Keratinocyte (primary cell): ENCODE measurements at regions not wholly inside any gene's neighbourhood (a gene's known extent, or its start where the extent isn't known, plus 50 kb on each side); places are given as distances from the start of the nearest gene placed in this dataset.

Experiments
- DNase-seq: peaks from one replicate; pipeline ENCODE4 v3.0.0-alpha.2; 2011; ENCODE audit warnings: low read depth, missing footprints, low spot score
- FAIRE-seq: peaks from 2 replicates; lab custom pipeline; 2011; peaks lifted over from hg19 to GRCh38; lab: Jason Lieb, UNC
- H2AFZ ChIP-seq: 2 replicates; pipeline ENCODE4 v1.6.0; 2012; ENCODE audit warnings: low read length, control low read depth, inconsistent platforms; ENCODE audit not compliant: control insufficient read depth
- H3K27ac ChIP-seq: 2 replicates; pipeline ENCODE4 v1.5.1; 2011; ENCODE audit warnings: low read length; ENCODE audit not compliant: control insufficient read depth, insufficient read depth
- H3K27me3 ChIP-seq: 3 replicates; pipeline ENCODE4 v1.6.0; 2011; ENCODE audit warnings: low read length; ENCODE audit not compliant: control insufficient read depth, insufficient read depth; ENCODE audit errors: extremely low read depth
- H3K36me3 ChIP-seq, 2 experiments: 2 replicates in 1 of 2; 3 replicates in 1 of 2; pipeline ENCODE4 v1.5.1; 2011; ENCODE audit warnings: low read length in 2 of 2, mild to moderate bottlenecking in 1 of 2; ENCODE audit not compliant: control insufficient read depth in 2 of 2, insufficient read depth in 2 of 2; ENCODE audit errors: extremely low read depth in 1 of 2
- H3K4me1 ChIP-seq: 3 replicates; pipeline ENCODE4 v1.5.1; 2011; ENCODE audit warnings: low read length; ENCODE audit not compliant: control insufficient read depth, insufficient read depth; ENCODE audit errors: extremely low read depth
- H3K4me2 ChIP-seq: 3 replicates; pipeline ENCODE4 v1.6.0; 2011; ENCODE audit warnings: low read depth, low read length; ENCODE audit not compliant: control insufficient read depth, insufficient read depth; ENCODE audit errors: extremely low read depth
- H3K4me3 ChIP-seq, 3 experiments: fragments of 200-600 bp in 1 of 3; sonication (generic) in 1 of 3; 2 replicates in 2 of 3; 3 replicates in 1 of 3; pipeline ENCODE4 v1.5.1; 2011 to 2016; ENCODE audit warnings: low read length in 3 of 3, mild to moderate bottlenecking in 3 of 3, control low read depth in 2 of 3, inconsistent platforms in 1 of 3, low read depth in 1 of 3, mixed read lengths in 1 of 3, mixed run types in 1 of 3, moderate library complexity in 1 of 3; ENCODE audit not compliant: control insufficient read depth in 2 of 3, insufficient read depth in 2 of 3; ENCODE audit errors: extremely low read depth in 1 of 3
- H3K79me2 ChIP-seq: 2 replicates; pipeline ENCODE4 v1.6.0; 2012; ENCODE audit warnings: low read length; ENCODE audit not compliant: control insufficient read depth, insufficient read depth
- H3K9ac ChIP-seq: 3 replicates; pipeline ENCODE4 v1.6.0; 2011; ENCODE audit warnings: low read length; ENCODE audit not compliant: control insufficient read depth, insufficient read depth; ENCODE audit errors: extremely low read depth
- H3K9me1 ChIP-seq: 3 replicates; pipeline ENCODE4 v1.6.0; 2011; ENCODE audit warnings: low read length; ENCODE audit not compliant: control insufficient read depth, insufficient read depth; ENCODE audit errors: extremely low read depth
- H3K9me3 ChIP-seq: 2 replicates; pipeline ENCODE4 v1.5.1; 2012; ENCODE audit warnings: low read depth, low read length; ENCODE audit not compliant: control insufficient read depth
- H4K20me1 ChIP-seq: 3 replicates; pipeline ENCODE4 v1.6.0; 2011; ENCODE audit warnings: low read length; ENCODE audit not compliant: control insufficient read depth, insufficient read depth; ENCODE audit errors: extremely low read depth
- CTCF ChIP-seq, 3 experiments: IDR thresholded peaks in 1 of 3; conservative IDR thresholded peaks in 1 of 3; optimal IDR thresholded peaks in 1 of 3; 2 replicates in 2 of 3; 3 replicates in 1 of 3; pipeline versions ENCODE3 to v1.5.1; 2011; ENCODE audit warnings: low read length in 3 of 3, mild to moderate bottlenecking in 3 of 3, moderate library complexity in 2 of 3, control low read depth in 1 of 3, inconsistent platforms in 1 of 3; ENCODE audit not compliant: insufficient read depth in 2 of 3; ENCODE audit errors: extremely low read depth in 1 of 3
- EZH2 ChIP-seq: IDR thresholded peaks from one replicate; pipeline ENCODE4 v1.6.1; 2012; ENCODE audit warnings: inconsistent platforms, mild to moderate bottlenecking, low read length, moderate library complexity
- dilution Hi-C: fragments of 300-500 bp; cut with MboI; formaldehyde crosslinking; loops from one replicate; pipeline ENCODE4 v1.7.0; 2020; ENCODE audit warnings: low sequenced_read_pairs; ENCODE audit not compliant: extremely low pct_ligation_motif_present

- no peaks in the 10 kb centered on the region for H3K4me1 ChIP-seq
- no peaks in the 10 kb centered on the region for H3K79me2 ChIP-seq
- no peak overlapping the region for H3K27ac ChIP-seq
- H3K4me2 ChIP-seq: peak overlapping the region; percentile 66
- H3K27me3 ChIP-seq: no peaks in the 10 kb centered on the region
- no peaks in the 10 kb centered on the region for H3K36me3 ChIP-seq
- H4K20me1 ChIP-seq: no peaks in the 10 kb centered on the region
- H3K9me1 ChIP-seq: no peaks in the 10 kb centered on the region
- no peak overlapping the region for H2AFZ ChIP-seq
- dilution Hi-C loops: no loop called here
- TF ChIP-seq CTCF (optimal IDR thresholded peaks at IDR 0.05 in 1 of 3, IDR thresholded peaks at IDR 0.05 in 1 of 3, conservative IDR thresholded peaks at IDR 0.05 in 1 of 3; ENCODE audit: extremely low read depth in 1 of 3, insufficient read depth in 2 of 3, low read length in 3 of 3): peak; percentile 43 to 71 (median 50)
- no peak for TF ChIP-seq EZH2
- DNase-seq (no peak), FAIRE-seq (no peak)
- no peaks in the 10 kb centered on the region for H3K9me3 ChIP-seq
- no peak overlapping the region for H3K9ac ChIP-seq
- peak overlapping the region in 1 of 3 experiments; percentile 33 for H3K4me3 ChIP-seq
These were observed 219.8 kb downstream of the OR13H1 start for GRCh38 chrX:131763674-131764073.

GRCh38 chrX:131764216-131764615 lies 220.3 kb downstream of the OR13H1 start:
- Histone ChIP-seq H3K9ac (no peak overlapping the region), H3K4me3 (peak overlapping the region in 1 of 3 experiments; percentile 9), H3K27ac (no peak overlapping the region), H3K9me3 (no peaks in the 10 kb centered on the region), H4K20me1 (no peaks in the 10 kb centered on the region), H3K79me2 (no peaks in the 10 kb centered on the region), H3K4me2 (peak overlapping the region; percentile 66), H3K36me3 (no peaks in the 10 kb centered on the region), H3K4me1 (no peaks in the 10 kb centered on the region), H3K27me3 (no peaks in the 10 kb centered on the region), H2AFZ (no peak overlapping the region), H3K9me1 (no peaks in the 10 kb centered on the region)
- FAIRE-seq (no peak), DNase-seq (no peak)
- TF ChIP-seq CTCF (optimal IDR thresholded peaks at IDR 0.05 in 1 of 3, IDR thresholded peaks at IDR 0.05 in 1 of 3, conservative IDR thresholded peaks at IDR 0.05 in 1 of 3; ENCODE audit: extremely low read depth in 1 of 3, insufficient read depth in 2 of 3, low read length in 3 of 3) (no peak), EZH2 (no peak)
- dilution Hi-C loops: no loop called here
